Esophagus squamous epithelium (tissue), 5 donors: ENCODE measurements at regions not wholly inside any gene's neighbourhood (a gene's known extent, or its start where the extent isn't known, plus 50 kb on each side); places are given as distances from the start of the nearest gene placed in this dataset.

Experiments
- DNase-seq: peaks from one replicate; lab custom pipeline; 2025; lab: John Stamatoyannopoulos, UW
- H3K27ac ChIP-seq, 4 donors: fragments of 200-600 bp; sonication (generic); one replicate each; pipeline ENCODE4 v1.5.1; 2016 to 2019; ENCODE audit warnings: mild to moderate bottlenecking in 1 of 4
- H3K27me3 ChIP-seq, 4 donors: fragments of 200-600 bp; sonication (generic); 1 replicate in 3 of 4; 2 replicates in 1 of 4; pipeline versions ENCODE4 v1.5.1 to v1.6.0; 2017 to 2021; ENCODE audit warnings: antibody characterized with exemption in 1 of 4
- H3K36me3 ChIP-seq, 3 donors: fragments of 200-600 bp; sonication (generic); one replicate each; pipeline ENCODE4 v1.5.1; 2016 to 2019
- H3K4me1 ChIP-seq, 3 donors: fragments of 200-600 bp; sonication (generic); one replicate each; pipeline ENCODE4 v1.5.1; 2017 to 2019
- H3K4me3 ChIP-seq, 4 donors: fragments of 200-600 bp; sonication (generic); 1 replicate in 3 of 4; 2 replicates in 1 of 4; pipeline ENCODE4 v1.5.1; 2016 to 2019; ENCODE audit warnings: mild to moderate bottlenecking in 2 of 4, moderate library complexity in 1 of 4
- H3K9me3 ChIP-seq, 3 donors: fragments of 200-600 bp; sonication (generic); one replicate each; pipeline ENCODE4 v1.5.1; 2016 to 2019
- CTCF ChIP-seq, 6 experiments: fragments of 450-650 bp in 4 of 6; fragments of 200-600 bp in 2 of 6; sonication (generic) in 2 of 6; IDR thresholded peaks; one replicate each; pipeline ENCODE4 v1.5.1; 2016 to 2019; ENCODE audit warnings: antibody characterized with exemption in 6 of 6, mild to moderate bottlenecking in 4 of 6, moderate library complexity in 4 of 6
- POLR2A ChIP-seq, 4 donors: fragments of 450-650 bp; IDR thresholded peaks; one replicate each; pipeline ENCODE4 v1.6.1; 2017; ENCODE audit warnings: antibody characterized with exemption in 4 of 4, mild to moderate bottlenecking in 4 of 4, moderate library complexity in 3 of 4
- WGBS, 2 donors: methylation state at CpG; one replicate each; pipeline ENCODE4 v1.1.5; 2018; 5-methylcytosine and 5-hydroxymethylcytosine counted together
- intact Hi-C: fragments of 100-400 bp; cut with DNase I; formaldehyde crosslinking; loops from one replicate; pipeline ENCODE4 v1.15.0; 2022
- donor health status: DM: yes; HTN: yes; CAD: no.

DNA sequence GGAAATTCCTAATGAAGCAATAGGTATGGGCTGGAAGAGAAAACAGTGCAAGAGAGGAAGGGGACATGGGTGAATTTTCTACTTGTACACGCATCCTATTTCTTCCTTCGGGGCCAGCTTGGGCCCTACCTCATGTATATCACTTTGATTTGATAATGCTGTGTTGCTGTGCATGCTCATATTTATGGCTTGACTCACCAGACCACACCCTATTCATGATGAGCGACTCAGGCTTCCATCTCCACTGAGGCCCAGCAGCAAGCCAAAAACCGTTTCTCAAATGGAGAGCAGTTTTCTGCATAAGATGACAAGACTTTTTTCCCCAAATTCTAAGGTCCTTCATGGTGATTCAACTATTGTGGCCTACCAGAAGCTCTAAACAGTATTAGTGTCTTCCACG is 2039.1 kb upstream of the CDH9 start:
- no peak overlapping the region for H3K27ac ChIP-seq
- intact Hi-C loops: no loop called here
- H3K4me1 ChIP-seq: no peaks in the 10 kb centered on the region
- WGBS, 2 donors: 33 to 62% methylated on average over 4 to 5 of the region's 5 CpGs
- TF ChIP-seq POLR2A (IDR thresholded peaks at IDR 0.05) (no peak), CTCF (IDR thresholded peaks at IDR 0.05) (no peak)
- H3K27me3 ChIP-seq: no peaks in the 10 kb centered on the region
- H3K36me3 ChIP-seq: no peaks in the 10 kb centered on the region
- no peak overlapping the region for H3K4me3 ChIP-seq
- peaks cover 0 to 6% (median 0%) of the 10 kb centered on the region in 3 donors for H3K9me3 ChIP-seq
- DNase-seq: no peak

DNA sequence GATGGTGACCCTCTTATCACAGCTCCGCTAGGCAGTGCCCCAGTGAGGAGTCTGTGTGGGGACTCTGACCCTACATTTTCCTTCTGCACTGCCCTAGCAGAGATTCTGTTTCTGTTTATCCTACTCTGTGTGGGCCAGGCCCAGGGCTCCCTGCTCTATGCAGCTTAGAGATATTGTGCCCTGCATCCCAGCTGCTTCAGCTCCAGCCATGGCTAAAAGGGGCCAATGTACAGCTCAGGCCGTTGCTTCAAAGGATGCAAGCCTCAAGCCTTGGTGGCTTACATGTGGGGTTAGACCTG is 2030.7 kb upstream of the CDH9 start:
- TF ChIP-seq CTCF (IDR thresholded peaks at IDR 0.05) (no peak), POLR2A (IDR thresholded peaks at IDR 0.05) (no peak)
- Histone ChIP-seq H3K4me3 (no peak overlapping the region), H3K27ac (no peak overlapping the region), H3K36me3 (no peaks in the 10 kb centered on the region), H3K9me3 (no peaks in the 10 kb centered on the region), H3K4me1 (no peaks in the 10 kb centered on the region), H3K27me3 (no peaks in the 10 kb centered on the region)
- no peak for DNase-seq
- intact Hi-C loops: no loop called here
- WGBS, 2 donors: no CpG with 5 or more reads among the region's 2 CpGs

- intact Hi-C loops: no loop called here
- TF ChIP-seq POLR2A (IDR thresholded peaks at IDR 0.05) (no peak), CTCF (IDR thresholded peaks at IDR 0.05) (no peak)
Observed at GRCh38 chr5:29061381-29061780, 2023.0 kb upstream of the CDH9 start.

DNA sequence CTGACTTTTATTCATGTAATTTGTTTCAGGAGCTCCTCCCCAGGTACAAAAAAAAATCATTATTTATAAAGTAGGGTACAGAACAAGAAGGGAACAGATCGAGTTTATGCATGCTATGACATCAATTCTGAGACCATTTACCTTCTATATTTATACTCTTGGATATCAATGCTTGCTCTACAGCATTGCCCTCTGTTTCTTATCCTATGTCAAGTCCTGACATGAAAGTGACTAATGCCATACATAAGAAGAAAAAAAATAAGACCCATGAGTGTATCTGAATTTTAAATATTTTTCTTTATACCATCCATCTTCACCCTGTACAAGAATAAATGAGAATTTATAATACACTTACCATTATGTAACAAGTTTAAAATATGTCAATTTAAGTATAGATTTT is 2016.3 kb upstream of the CDH9 start:
- no peak overlapping the region for H3K27ac ChIP-seq
- WGBS, 2 donors: 20 to 26% methylated on average over 1 of the region's 1 CpG
- H3K36me3 ChIP-seq: no peaks in the 10 kb centered on the region
- H3K4me3 ChIP-seq: no peak overlapping the region
- no peaks in the 10 kb centered on the region for H3K9me3 ChIP-seq
- TF ChIP-seq CTCF (IDR thresholded peaks at IDR 0.05): no peak
- no peak for TF ChIP-seq POLR2A (IDR thresholded peaks at IDR 0.05)
- DNase-seq: no peak
- H3K27me3 ChIP-seq: no peaks in the 10 kb centered on the region
- intact Hi-C loops: no loop called here
- H3K4me1 ChIP-seq: no peaks in the 10 kb centered on the region

More at GRCh38 chr5:29061381-29061780, 2023.0 kb upstream of the CDH9 start:
- no peaks in the 10 kb centered on the region for H3K9me3 ChIP-seq
- WGBS, 2 donors: 66 to 82% methylated on average over 1 of the region's 1 CpG
- H3K4me1 ChIP-seq: no peaks in the 10 kb centered on the region
- DNase-seq: no peak
- no peak overlapping the region for H3K4me3 ChIP-seq
- no peaks in the 10 kb centered on the region for H3K36me3 ChIP-seq
- H3K27me3 ChIP-seq: no peaks in the 10 kb centered on the region
- no peak overlapping the region for H3K27ac ChIP-seq

GRCh38 chr5:29054282-29054681 is 2015.9 kb upstream of the CDH9 start:
- intact Hi-C loops: no loop called here
- no peak for DNase-seq
- Histone ChIP-seq H3K27ac (no peak overlapping the region), H3K36me3 (no peaks in the 10 kb centered on the region), H3K9me3 (no peaks in the 10 kb centered on the region), H3K27me3 (no peaks in the 10 kb centered on the region), H3K4me3 (no peak overlapping the region), H3K4me1 (no peaks in the 10 kb centered on the region)
- TF ChIP-seq POLR2A (IDR thresholded peaks at IDR 0.05): no peak
- TF ChIP-seq CTCF (IDR thresholded peaks at IDR 0.05): no peak
- WGBS, 2 donors: 0 to 19% methylated on average over 1 of the region's 1 CpG
